ENCODE measurements at regions not wholly inside any gene's neighbourhood (a gene's known extent, or its start where the extent isn't known, plus 50 kb on each side); places are given as distances from the start of the nearest gene placed in this dataset.

- Mint-ChIP-seq H3K4me1 (no peaks in the 10 kb centered on the region), H3K9me3 (ENCODE audit: insufficient read depth) (peaks cover 6% of the 10 kb centered on the region), H3K4me3 (no peak overlapping the region), H3K27ac (no peak overlapping the region), H3K27me3 (no peaks in the 10 kb centered on the region)
- intact Hi-C loops (cut with micrococcal nuclease): no loop called here
- no peak overlapping the region for H3K9ac ChIP-seq (ENCODE audit: low read length)
- H3K79me2 ChIP-seq (ENCODE audit: control insufficient read depth, insufficient read depth, low read length): no peaks in the 10 kb centered on the region
- H3K27ac ChIP-seq (ENCODE audit: low read length in 2 of 2): no peak overlapping the region
- ChIA-PET POLR2A (no interaction called here), CTCF (no interaction called here)
- no peaks in the 10 kb centered on the region for H3K9me3 ChIP-seq (ENCODE audit: control extremely low read depth in 1 of 3, control insufficient read depth in 2 of 3, insufficient read depth in 1 of 3, low read length in 2 of 3)
- no peak overlapping the region for H2AFZ ChIP-seq (ENCODE audit: insufficient read depth, low read depth, low read length, poor library complexity, severe bottlenecking)
- no peak overlapping the region for H3K4me3 ChIP-seq (ENCODE audit: control extremely low read depth in 1 of 5, extremely low read depth in 1 of 5, insufficient read depth in 1 of 5, low read depth in 2 of 5, low read length in 4 of 5)
- no peaks in the 10 kb centered on the region for H3K27me3 ChIP-seq (replicated peaks in 1 of 4; ENCODE audit: control extremely low read depth in 1 of 4, control insufficient read depth in 3 of 4, insufficient read depth in 4 of 4, low read length in 3 of 4)
- no peaks in the 10 kb centered on the region for H3K4me1 ChIP-seq (ENCODE audit: control insufficient read depth in 2 of 2, insufficient read depth in 2 of 2, low read length in 2 of 2)
- no peaks in the 10 kb centered on the region for H4K20me1 ChIP-seq (ENCODE audit: control insufficient read depth, insufficient read depth, low read length, poor library complexity, severe bottlenecking)
- no peak overlapping the region for H3K4me2 ChIP-seq (replicated peaks; ENCODE audit: low read depth, low read length, poor library complexity, severe bottlenecking)
- TF ChIP-seq EZH2 (IDR thresholded peaks at IDR 0.05; ENCODE audit: borderline replicate concordance, insufficient read depth, low read depth, low read length, poor library complexity, severe bottlenecking) (no peak), CTCF (IDR thresholded peaks at IDR 0.05) (no peak)
- DNase-seq (no peak), ATAC-seq (ENCODE audit: low read depth) (no peak)
- H3K36me3 ChIP-seq (replicated peaks in 1 of 2; ENCODE audit: control extremely low read depth in 1 of 2, control insufficient read depth in 1 of 2, extremely low read depth in 1 of 2, insufficient read depth in 2 of 2, low read length in 1 of 2): no peaks in the 10 kb centered on the region
- no CpG with 5 or more reads among the region's 1 CpG for WGBS (ENCODE audit: insufficient coverage)
Measured at GRCh38 chr2:67124531-67124930, 272.6 kb upstream of the ETAA1 start.

- no peaks in the 10 kb centered on the region for H3K79me2 ChIP-seq (ENCODE audit: control insufficient read depth, insufficient read depth, low read length)
- no peaks in the 10 kb centered on the region for H3K4me1 Mint-ChIP-seq
- ChIA-PET CTCF (no interaction called here), POLR2A (no interaction called here)
- H3K36me3 ChIP-seq (replicated peaks in 1 of 2; ENCODE audit: control extremely low read depth in 1 of 2, control insufficient read depth in 1 of 2, extremely low read depth in 1 of 2, insufficient read depth in 2 of 2, low read length in 1 of 2): no peaks in the 10 kb centered on the region
- ATAC-seq (ENCODE audit: low read depth): no peak
- no peak overlapping the region for H3K27ac ChIP-seq (ENCODE audit: low read length in 2 of 2)
- H3K9me3 ChIP-seq (ENCODE audit: control extremely low read depth in 1 of 3, control insufficient read depth in 2 of 3, insufficient read depth in 1 of 3, low read length in 2 of 3): no peaks in the 10 kb centered on the region
- no CpG with 5 or more reads among the region's 3 CpGs for WGBS (ENCODE audit: insufficient coverage)
- no peaks in the 10 kb centered on the region for H3K27me3 ChIP-seq (replicated peaks in 1 of 4; ENCODE audit: control extremely low read depth in 1 of 4, control insufficient read depth in 3 of 4, insufficient read depth in 4 of 4, low read length in 3 of 4)
- no peak for TF ChIP-seq CTCF (IDR thresholded peaks at IDR 0.05)
- TF ChIP-seq EZH2 (IDR thresholded peaks at IDR 0.05; ENCODE audit: borderline replicate concordance, insufficient read depth, low read depth, low read length, poor library complexity, severe bottlenecking): no peak
- H2AFZ ChIP-seq (ENCODE audit: insufficient read depth, low read depth, low read length, poor library complexity, severe bottlenecking): no peak overlapping the region
- H3K27me3 Mint-ChIP-seq: no peaks in the 10 kb centered on the region
- no peak overlapping the region for H3K4me2 ChIP-seq (replicated peaks; ENCODE audit: low read depth, low read length, poor library complexity, severe bottlenecking)
- no peaks in the 10 kb centered on the region for H4K20me1 ChIP-seq (ENCODE audit: control insufficient read depth, insufficient read depth, low read length, poor library complexity, severe bottlenecking)
- no peak overlapping the region for H3K27ac Mint-ChIP-seq
- no peak for DNase-seq
- H3K4me3 Mint-ChIP-seq: no peak overlapping the region
- intact Hi-C loops (cut with micrococcal nuclease): no loop called here
- no peaks in the 10 kb centered on the region for H3K4me1 ChIP-seq (ENCODE audit: control insufficient read depth in 2 of 2, insufficient read depth in 2 of 2, low read length in 2 of 2)
- H3K9me3 Mint-ChIP-seq (ENCODE audit: insufficient read depth): no peaks in the 10 kb centered on the region
- H3K9ac ChIP-seq (ENCODE audit: low read length): no peak overlapping the region
- H3K4me3 ChIP-seq (ENCODE audit: control extremely low read depth in 1 of 5, extremely low read depth in 1 of 5, insufficient read depth in 1 of 5, low read depth in 2 of 5, low read length in 4 of 5): no peak overlapping the region
Measured at GRCh38 chr2:67130531-67131256, 266.4 kb upstream of the ETAA1 start.
